HG03108 (cell line): ENCODE measurements at regions not wholly inside any gene's neighbourhood (a gene's known extent, or its start where the extent isn't known, plus 50 kb on each side); places are given as distances from the start of the nearest gene placed in this dataset.
A peak's percentile ranks its signal among the peaks of the same experiment; 100 is the strongest.

Experiments used
- ATAC-seq: cut with Tn5 transposase; IDR thresholded peaks from one replicate; pipeline ENCODE4 v1.9.1; 2021; ENCODE audit warnings: moderate library complexity; ENCODE audit not compliant: unreplicated experiment

DNA sequence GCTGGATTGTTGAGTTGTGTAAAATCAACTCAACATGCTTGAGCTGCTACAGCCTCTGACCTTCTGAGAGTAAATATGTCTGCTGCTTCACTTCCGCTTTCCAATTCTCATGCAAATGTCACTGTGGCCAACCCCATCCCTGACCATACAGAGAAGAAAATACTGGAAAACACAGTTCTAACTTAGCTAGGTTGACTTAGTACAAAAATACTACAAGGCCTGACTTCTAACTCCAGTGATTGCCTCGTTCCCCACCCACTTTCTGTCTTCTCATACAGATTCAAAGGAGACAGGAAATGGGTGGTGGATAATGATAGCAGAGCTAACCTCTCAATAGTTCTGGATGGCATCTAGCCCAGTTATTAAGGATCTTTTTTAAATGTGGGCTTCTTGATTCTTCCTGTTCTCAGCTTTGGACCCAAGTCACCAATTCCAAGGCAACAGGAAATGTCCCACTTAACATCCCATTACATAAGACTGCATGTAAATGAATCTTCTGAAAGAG, 226.6 kb upstream of the SLC24A2 start:
- ATAC-seq, result no peak

- ATAC-seq, result no peak
Observed at GRCh38 chr9:20014168-20014567, 225.3 kb upstream of the SLC24A2 start.

DNA sequence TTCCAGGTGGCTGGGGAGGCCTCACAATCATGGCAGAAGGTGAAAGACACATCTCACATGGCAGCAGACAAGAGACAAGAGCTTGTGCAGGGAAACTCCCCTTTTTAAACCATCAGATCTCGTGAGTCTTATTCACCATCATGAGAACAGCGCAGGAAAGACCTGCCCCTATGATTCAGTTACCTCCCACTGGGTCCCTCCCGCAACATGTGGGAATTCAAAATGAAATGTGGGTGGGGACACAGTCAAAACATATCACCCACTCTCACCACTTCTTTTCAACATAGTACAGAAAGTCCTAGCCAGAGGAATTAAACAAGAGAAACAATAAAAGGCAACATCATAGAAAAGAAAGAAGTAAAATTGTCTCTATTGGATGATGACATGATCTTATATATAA, 223.4 kb upstream of the SLC24A2 start:
- no peak for ATAC-seq

DNA sequence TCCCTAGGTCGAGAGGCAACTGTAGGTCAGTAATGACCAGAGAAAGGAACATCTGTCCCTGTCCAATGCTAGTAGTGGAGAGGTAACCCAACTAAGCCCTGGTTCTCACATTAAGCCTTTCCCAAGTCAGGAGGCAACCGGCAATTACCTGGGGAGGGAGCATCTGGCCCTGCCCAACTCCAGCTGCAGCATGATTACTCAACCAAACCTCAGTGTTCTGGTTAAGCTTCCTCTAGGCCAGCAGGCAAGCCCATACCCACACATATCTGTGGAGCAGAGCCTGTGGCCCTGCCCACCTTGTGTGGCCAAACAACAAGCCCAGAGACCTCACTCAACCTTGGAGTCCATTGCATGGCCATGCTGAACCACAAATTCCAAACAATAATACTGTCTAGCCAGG, 220.8 kb upstream of the SLC24A2 start:
- ATAC-seq, result no peak

- ATAC-seq, result no peak
Observed at GRCh38 chr9:20002011-20002410, 213.2 kb upstream of the SLC24A2 start.

- ATAC-seq, result no peak
Observed at GRCh38 chr9:20001058-20001457, 212.2 kb upstream of the SLC24A2 start.

DNA sequence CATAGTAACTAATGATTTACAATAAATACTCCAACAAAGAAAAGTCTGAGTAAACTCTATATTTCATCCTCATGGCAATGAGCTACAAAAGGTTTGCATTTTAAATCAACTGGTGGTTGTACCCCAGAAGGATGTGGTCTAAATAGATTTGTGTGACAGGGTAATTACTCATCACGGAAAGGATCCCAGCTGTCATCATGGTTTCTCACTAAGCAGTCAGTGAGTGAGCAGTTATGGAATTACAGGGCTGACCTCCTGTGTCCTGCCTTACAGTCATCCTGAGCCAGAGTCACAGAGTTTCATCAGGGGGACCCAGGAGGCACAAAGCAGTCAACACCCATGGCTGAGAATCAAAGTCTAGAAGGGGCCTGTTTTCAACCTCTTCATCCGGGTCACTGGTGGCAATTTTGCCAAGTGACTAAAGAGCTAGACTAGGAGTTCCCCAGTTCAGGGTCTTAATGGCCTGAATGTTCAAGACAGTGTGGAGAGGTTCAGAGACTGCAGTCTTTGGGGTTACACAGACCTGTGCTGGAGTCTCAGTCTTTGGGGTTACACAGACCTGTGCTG, 210.7 kb upstream of the SLC24A2 start:
- ATAC-seq, result peak; percentile 95

DNA sequence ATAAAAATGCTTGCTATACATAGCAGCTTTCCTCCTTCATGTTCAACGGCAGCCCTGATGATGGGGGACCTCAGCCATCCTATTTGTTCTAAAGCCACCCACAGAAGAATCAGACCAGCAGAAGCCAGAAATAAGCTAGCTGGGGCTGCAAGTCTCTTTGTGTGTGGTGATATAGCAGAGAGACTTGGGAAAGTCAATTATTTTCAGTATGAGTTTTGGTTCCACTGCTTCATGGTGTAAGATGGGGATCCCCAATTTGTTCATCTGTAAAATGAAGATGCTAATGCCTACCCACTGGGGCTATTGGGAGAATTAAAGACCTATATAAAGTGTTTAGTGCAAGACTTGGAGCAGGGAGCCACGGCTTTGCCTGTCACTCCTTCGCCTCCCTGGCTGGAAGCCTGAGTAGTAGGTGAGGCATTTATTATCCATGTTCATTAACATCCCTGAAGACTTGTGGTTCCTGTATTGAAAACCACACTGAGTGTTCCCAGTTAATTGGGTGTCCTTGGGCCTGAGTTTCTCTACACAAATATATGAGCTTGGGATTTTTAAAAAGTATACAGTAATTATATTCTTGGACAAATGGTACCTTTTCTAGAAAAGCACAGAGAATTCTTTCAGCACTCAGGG, 210.1 kb upstream of the SLC24A2 start:
- ATAC-seq, result no peak

GRCh38 chr9:19998153-19998552, 209.3 kb upstream of the SLC24A2 start:
- no peak for ATAC-seq

GRCh38 chr9:19995619-19996018, 206.8 kb upstream of the SLC24A2 start:
- no peak for ATAC-seq

DNA sequence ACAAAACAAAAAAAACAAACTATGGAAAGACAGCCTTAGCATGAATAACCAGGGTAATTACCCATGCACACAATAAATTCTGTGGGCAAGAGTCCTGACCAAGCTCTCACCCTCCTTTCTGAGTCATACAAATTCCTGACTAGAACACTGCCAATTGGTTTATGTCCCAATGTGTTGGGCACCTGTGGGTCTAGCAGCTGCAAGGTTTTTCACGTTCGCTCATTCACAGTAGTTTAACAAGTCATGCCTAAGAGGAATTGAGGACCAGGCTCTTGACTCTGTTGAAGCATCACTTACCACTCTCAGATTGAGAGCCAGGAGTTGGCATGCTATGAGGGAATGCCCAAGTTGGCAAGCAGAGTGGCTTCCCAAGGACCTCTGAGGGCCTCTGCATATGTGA, 205.5 kb upstream of the SLC24A2 start:
- no peak for ATAC-seq

- ATAC-seq, result no peak
Observed at GRCh38 chr9:19992556-19992955, 203.7 kb upstream of the SLC24A2 start.

DNA sequence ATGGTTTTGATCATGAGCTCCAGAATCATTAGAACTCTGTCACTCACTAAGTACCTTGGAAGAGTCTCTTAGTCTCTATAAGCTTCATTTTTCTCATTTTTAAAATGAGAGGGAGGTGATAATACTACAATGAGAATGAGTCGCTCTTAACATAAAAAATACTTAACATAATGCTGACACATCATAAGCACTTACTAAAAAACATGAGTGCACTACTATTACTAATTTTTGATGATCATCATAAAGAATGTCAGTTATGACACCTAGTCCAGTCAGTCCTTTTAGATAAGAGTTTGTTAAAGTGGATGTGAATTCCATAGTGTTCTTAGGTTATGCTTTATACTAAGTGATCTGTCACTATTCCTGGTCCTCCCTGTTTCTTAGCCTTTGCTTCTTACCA, 200.4 kb upstream of the SLC24A2 start:
- ATAC-seq, result no peak

DNA sequence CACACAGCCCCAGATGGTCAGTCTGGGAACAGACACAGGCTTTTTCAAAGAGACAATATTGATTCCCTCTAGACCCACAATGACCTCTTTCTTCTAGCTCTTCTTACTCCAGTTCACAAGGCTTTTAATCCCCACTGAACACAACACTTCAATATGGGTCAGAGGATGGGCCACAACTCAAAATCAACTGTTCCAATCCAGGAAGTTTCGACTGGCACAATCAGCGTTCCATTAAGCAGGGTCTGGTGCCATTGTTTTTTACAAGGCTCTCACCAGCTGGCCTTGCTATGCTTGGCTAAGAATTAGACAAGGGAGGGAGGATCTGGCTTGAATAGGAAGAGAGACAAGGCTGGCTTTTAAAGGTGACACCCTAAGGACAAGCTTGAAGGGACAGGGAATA, 199.4 kb upstream of the SLC24A2 start:
- ATAC-seq, result no peak

GRCh38 chr9:19985081-19985480, 196.2 kb upstream of the SLC24A2 start:
- ATAC-seq, result no peak

DNA sequence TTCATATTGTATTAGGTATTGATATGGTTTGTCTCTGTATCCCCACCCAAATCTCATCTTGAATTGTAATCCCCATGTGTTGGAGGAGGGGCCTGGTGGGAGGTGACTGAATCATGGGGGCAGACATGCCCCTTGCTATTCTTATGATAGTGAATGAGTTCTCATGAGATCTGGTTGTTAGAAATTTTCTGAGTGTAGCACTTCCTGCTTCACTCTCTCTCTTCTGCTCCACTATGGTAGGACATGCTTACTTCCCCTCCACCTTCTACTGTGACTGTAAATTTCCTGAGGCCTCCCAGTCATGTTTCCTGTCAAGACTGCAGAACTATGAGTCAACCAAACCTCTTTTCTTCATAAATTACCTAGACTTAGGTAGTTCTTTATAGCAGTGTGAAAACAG, 187.4 kb upstream of the SLC24A2 start:
- ATAC-seq, result no peak

DNA sequence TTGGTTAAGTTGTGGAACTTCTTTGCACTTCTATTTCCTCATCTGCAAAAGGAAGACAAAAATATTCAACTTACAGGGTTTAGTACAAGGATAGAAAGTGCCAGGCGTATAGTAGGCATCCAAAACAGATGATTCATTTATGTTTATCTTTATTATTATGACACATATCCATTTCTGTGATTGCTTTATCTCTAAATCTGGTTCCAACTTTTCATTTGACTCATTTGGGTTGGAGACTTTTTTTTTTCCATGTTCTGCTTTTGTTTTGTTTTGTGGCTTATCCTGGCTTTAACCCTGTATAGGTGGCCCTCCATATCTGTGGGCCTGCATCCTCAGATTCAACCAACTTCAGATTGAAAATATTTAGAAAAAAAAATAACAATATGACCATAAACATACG, 186.7 kb upstream of the SLC24A2 start:
- no peak for ATAC-seq

GRCh38 chr9:19969721-19970120, 180.9 kb upstream of the SLC24A2 start:
- ATAC-seq, result no peak

GRCh38 chr9:19967888-19968459, 179.1 kb upstream of the SLC24A2 start:
- no peak for ATAC-seq

- no peak for ATAC-seq
Observed at GRCh38 chr9:19967216-19967887, 178.5 kb upstream of the SLC24A2 start.

DNA sequence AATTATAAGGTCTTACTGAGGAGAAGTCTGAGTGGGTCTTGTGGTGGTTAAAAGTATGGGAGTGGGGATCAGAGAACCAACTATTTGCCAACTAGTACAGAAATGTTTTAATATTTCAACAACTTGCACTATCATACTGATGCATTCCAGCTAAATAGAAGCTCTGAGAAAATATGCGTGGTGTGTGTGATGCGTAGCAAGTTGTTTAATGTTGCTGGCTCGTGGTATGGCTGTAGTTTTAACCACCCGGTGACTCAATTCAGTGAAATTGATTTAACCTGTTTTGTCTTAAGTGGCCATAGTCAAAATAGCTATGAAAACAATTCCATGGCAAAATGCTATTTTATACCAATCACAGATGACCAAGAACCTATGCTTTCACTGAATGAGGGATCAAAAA, 176.5 kb upstream of the SLC24A2 start:
- ATAC-seq, result no peak

DNA sequence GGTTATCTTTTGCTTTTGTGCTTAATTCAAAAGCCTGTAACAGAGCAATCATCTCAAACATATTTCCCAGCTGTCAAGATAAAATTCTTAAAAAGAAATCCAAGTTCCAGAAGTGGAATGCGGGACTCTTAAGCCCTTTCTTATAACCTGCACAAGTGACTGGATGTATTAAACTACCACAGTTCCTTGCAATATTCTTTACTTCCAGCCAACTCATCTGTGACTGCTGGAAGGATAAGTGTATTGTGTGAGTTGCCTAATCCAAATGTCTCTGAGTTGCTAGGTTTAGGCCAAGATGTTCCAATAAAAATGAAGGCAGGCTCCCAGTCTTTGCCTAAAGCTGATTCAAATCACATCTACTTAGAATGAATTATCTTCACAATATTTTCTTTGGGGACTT, 159.2 kb upstream of the SLC24A2 start:
- no peak for ATAC-seq
